Osteocyte (in vitro differentiated cells): ENCODE measurements at regions not wholly inside any gene's neighbourhood (a gene's known extent, or its start where the extent isn't known, plus 50 kb on each side); places are given as distances from the start of the nearest gene placed in this dataset.
"Not testable (repeated sequence)": the region's sequence is repeated elsewhere in the genome, so short reads cannot be mapped to it uniquely, and the experiment has no call there.

Experiments
- DNase-seq: peaks from one replicate; pipeline ENCODE4 v3.0.0; 2021; ENCODE audit warnings: mixed read lengths; ENCODE audit not compliant: unreplicated experiment; ENCODE audit errors: extremely low spot score
- H3K27ac Mint-ChIP-seq: one replicate; pipeline ENCODE4 v1.8.0; 2021; ENCODE audit warnings: mild to moderate bottlenecking, mixed read lengths; ENCODE audit not compliant: unreplicated experiment
- H3K27me3 Mint-ChIP-seq: one replicate; pipeline ENCODE4 v1.8.0; 2021; ENCODE audit warnings: mixed read lengths; ENCODE audit not compliant: unreplicated experiment
- H3K36me3 Mint-ChIP-seq: one replicate; pipeline ENCODE4 v1.8.0; 2021; ENCODE audit warnings: mixed read lengths; ENCODE audit not compliant: unreplicated experiment
- H3K4me1 Mint-ChIP-seq: one replicate; pipeline ENCODE4 v1.8.0; 2021; ENCODE audit warnings: mixed read lengths; ENCODE audit not compliant: unreplicated experiment
- H3K4me3 Mint-ChIP-seq: one replicate; pipeline ENCODE4 v1.8.0; 2021; ENCODE audit warnings: mild to moderate bottlenecking, moderate library complexity, mixed read lengths; ENCODE audit not compliant: unreplicated experiment
- H3K9me3 Mint-ChIP-seq: one replicate; pipeline ENCODE4 v1.8.0; 2021; ENCODE audit warnings: mixed read lengths; ENCODE audit not compliant: unreplicated experiment
- TF ChIP-seq, protein P1 (sequence below): fragments of 200-600 bp; sonication (generic); IDR thresholded peaks from 2 replicates; pipeline ENCODE4 v1.5.0; 2021; ENCODE audit warnings: antibody characterized with exemption, mild to moderate bottlenecking, moderate library complexity

- TF ChIP-seq, protein P1, sequence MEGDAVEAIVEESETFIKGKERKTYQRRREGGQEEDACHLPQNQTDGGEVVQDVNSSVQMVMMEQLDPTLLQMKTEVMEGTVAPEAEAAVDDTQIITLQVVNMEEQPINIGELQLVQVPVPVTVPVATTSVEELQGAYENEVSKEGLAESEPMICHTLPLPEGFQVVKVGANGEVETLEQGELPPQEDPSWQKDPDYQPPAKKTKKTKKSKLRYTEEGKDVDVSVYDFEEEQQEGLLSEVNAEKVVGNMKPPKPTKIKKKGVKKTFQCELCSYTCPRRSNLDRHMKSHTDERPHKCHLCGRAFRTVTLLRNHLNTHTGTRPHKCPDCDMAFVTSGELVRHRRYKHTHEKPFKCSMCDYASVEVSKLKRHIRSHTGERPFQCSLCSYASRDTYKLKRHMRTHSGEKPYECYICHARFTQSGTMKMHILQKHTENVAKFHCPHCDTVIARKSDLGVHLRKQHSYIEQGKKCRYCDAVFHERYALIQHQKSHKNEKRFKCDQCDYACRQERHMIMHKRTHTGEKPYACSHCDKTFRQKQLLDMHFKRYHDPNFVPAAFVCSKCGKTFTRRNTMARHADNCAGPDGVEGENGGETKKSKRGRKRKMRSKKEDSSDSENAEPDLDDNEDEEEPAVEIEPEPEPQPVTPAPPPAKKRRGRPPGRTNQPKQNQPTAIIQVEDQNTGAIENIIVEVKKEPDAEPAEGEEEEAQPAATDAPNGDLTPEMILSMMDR, result no peak
- Mint-ChIP-seq H3K4me1 (no peaks in the 10 kb centered on the region), H3K27me3 (no peaks in the 10 kb centered on the region), H3K4me3 (no peak overlapping the region), H3K9me3 (peaks cover 5% of the 10 kb centered on the region), H3K36me3 (no peaks in the 10 kb centered on the region), H3K27ac (no peak overlapping the region)
- DNase-seq, result no peak
These were observed 802.1 kb upstream of the SEMA6A start for GRCh38 chr5:117376748-117377147.

DNA sequence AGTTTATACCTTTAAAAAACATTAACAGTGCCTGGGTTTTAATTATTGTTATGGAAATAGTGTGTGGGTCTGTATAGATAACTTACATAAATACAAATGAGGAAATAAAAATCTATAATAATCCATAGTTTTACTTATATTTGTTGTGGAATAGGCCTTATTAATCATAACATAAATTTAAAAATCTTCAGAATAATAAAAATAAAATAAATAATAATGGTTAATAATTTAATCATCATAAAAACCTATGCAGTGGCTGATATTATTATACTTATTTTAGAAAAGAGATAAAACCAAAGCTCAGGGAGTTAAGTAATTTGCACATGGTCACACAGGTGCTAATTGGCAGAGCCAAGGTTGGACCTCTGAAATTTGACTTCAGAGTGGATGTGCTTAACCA lies 785.3 kb upstream of the SEMA6A start:
- TF ChIP-seq, protein P1, result no peak
- no peaks in the 10 kb centered on the region for H3K27me3 Mint-ChIP-seq
- H3K4me1 Mint-ChIP-seq, result no peaks in the 10 kb centered on the region
- H3K9me3 Mint-ChIP-seq, result no peaks in the 10 kb centered on the region
- DNase-seq, result no peak
- no peak overlapping the region for H3K27ac Mint-ChIP-seq
- H3K4me3 Mint-ChIP-seq, result no peak overlapping the region
- no peaks in the 10 kb centered on the region for H3K36me3 Mint-ChIP-seq

- H3K4me3 Mint-ChIP-seq, result no peak overlapping the region
- DNase-seq, result no peak
- no peaks in the 10 kb centered on the region for H3K4me1 Mint-ChIP-seq
- TF ChIP-seq, protein P1, result no peak
- H3K36me3 Mint-ChIP-seq, result no peaks in the 10 kb centered on the region
- H3K27ac Mint-ChIP-seq, result no peak overlapping the region
- H3K9me3 Mint-ChIP-seq, result no peaks in the 10 kb centered on the region
- no peaks in the 10 kb centered on the region for H3K27me3 Mint-ChIP-seq
These were observed 783.3 kb upstream of the SEMA6A start for GRCh38 chr5:117357886-117358285.

DNA sequence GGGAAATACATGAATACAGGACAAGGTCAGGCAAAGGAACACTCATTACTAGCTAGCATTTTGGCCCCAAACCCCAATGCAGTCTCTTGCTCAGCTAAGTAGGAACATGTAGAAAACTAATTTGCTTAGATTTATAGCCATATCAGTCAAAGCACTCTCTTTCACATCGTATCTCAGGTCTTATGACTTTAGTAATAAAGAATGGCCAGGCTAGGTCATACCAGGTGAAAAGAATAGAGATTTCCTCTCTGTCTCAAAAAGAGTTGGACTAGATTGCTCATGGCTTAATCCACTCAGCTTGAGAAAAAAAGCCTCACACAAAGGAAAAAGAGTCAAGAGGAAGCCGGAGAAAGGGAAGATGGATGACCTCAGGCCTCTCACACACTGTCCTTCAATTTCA lies 772.7 kb upstream of the SEMA6A start:
- TF ChIP-seq, protein P1, result no peak
- no peak overlapping the region for H3K4me3 Mint-ChIP-seq
- H3K27me3 Mint-ChIP-seq, result no peaks in the 10 kb centered on the region
- no peak overlapping the region for H3K27ac Mint-ChIP-seq
- H3K36me3 Mint-ChIP-seq, result no peaks in the 10 kb centered on the region
- H3K4me1 Mint-ChIP-seq, result peaks cover 2% of the 10 kb centered on the region
- DNase-seq, result no peak
- peaks cover 9% of the 10 kb centered on the region for H3K9me3 Mint-ChIP-seq

DNA sequence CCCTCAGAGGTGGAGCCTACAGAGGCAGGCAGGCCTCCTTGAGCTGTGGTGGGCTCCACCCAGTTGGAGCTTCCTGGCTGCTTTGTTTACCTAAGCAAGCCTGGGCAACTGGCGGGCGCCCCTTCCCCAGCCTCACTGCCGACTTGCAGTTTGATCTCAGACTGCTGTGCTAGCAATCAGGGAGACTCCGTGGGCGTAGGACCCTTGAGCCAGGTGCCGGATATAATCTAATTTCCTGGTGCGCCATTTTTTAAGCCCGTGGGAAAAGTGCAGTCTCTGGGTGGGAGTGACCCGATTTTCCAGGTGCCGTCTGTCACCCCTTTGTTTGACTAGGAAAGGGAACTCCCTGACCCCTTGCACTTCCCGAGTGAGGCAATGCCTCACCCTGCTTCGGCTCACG lies 769.1 kb upstream of the SEMA6A start:
- H3K27me3 Mint-ChIP-seq, H3K4me1 Mint-ChIP-seq, H3K9me3 Mint-ChIP-seq, H3K27ac Mint-ChIP-seq, H3K4me3 Mint-ChIP-seq, DNase-seq, H3K36me3 Mint-ChIP-seq: not testable (repeated sequence)
